H1 (cell line): ENCODE measurements at regions not wholly inside any gene's neighbourhood (a gene's known extent, or its start where the extent isn't known, plus 50 kb on each side); places are given as distances from the start of the nearest gene placed in this dataset.

Source experiments
- CTCF ChIA-PET: fragments of 300-600 bp; sonication (Branson Sonifier 250); formaldehyde crosslinking; loops from one replicate; lab custom pipeline; 2021; ENCODE audit not compliant: partially characterized antibody; lab: Charles Lee
- POLR2A ChIA-PET: fragments of 300-600 bp; sonication (Branson Sonifier 250); formaldehyde crosslinking; loops from one replicate; lab custom pipeline; 2021; ENCODE audit warnings: inconsistent platforms; ENCODE audit not compliant: partially characterized antibody; lab: Charles Lee
- DNase-seq, 2 experiments: peaks; one replicate each; pipeline versions ENCODE4 v3.0.0 to v3.0.0-alpha.2; 2010 to 2022; ENCODE audit warnings: low spot score in 2 of 2, low read depth in 1 of 2, mixed read lengths in 1 of 2
- FAIRE-seq: peaks from 2 replicates; lab custom pipeline; 2011; peaks lifted over from hg19 to GRCh38; lab: Jason Lieb, UNC
- H2AFZ ChIP-seq: 2 replicates; pipeline ENCODE4 v1.8.1; 2012; ENCODE audit warnings: low read length, inconsistent platforms
- H2AK5ac ChIP-seq: 2 replicates; pipeline ENCODE4 v1.6.1; 2013; ENCODE audit warnings: low read depth, low read length
- H2BK120ac ChIP-seq: replicated peaks from 2 replicates; pipeline ENCODE3; 2013; ENCODE audit warnings: low read depth, low read length, inconsistent platforms
- H2BK12ac ChIP-seq: 2 replicates; pipeline ENCODE4 v1.6.1; 2013; ENCODE audit warnings: low read depth, low read length
- H2BK15ac ChIP-seq: 2 replicates; pipeline ENCODE4 v1.6.1; 2013; ENCODE audit warnings: low read length
- H2BK20ac ChIP-seq: 2 replicates; pipeline ENCODE4 v1.6.1; 2013; ENCODE audit warnings: low read length
- H2BK5ac ChIP-seq: 2 replicates; pipeline ENCODE4 v1.6.1; 2013; ENCODE audit warnings: low read depth, low read length
- H3K14ac ChIP-seq: 2 replicates; pipeline ENCODE4 v1.6.1; 2013; ENCODE audit warnings: inconsistent platforms; ENCODE audit not compliant: insufficient read length
- H3K18ac ChIP-seq: 2 replicates; pipeline ENCODE4 v1.6.1; 2013; ENCODE audit warnings: low read length; ENCODE audit errors: extremely low read depth
- H3K23ac ChIP-seq: 2 replicates; pipeline ENCODE4 v1.6.1; 2013; ENCODE audit warnings: inconsistent platforms; ENCODE audit not compliant: insufficient read length
- H3K23me2 ChIP-seq: 2 replicates; pipeline ENCODE4 v1.6.1; 2013; ENCODE audit warnings: low read depth, low read length
- H3K27ac ChIP-seq: 2 replicates; pipeline ENCODE4 v1.6.1; 2011; ENCODE audit warnings: low read depth, low read length, inconsistent platforms
- H3K27me3 ChIP-seq, 4 experiments: replicated peaks in 1 of 4; 1 replicate in 1 of 4; 2 replicates in 3 of 4; pipeline versions ENCODE4 v1.6.1 to v1.8.1; 2011 to 2013; ENCODE audit warnings: low read length in 3 of 4, mild to moderate bottlenecking in 3 of 4, inconsistent platforms in 2 of 4, mixed read lengths in 2 of 4, moderate library complexity in 1 of 4; ENCODE audit not compliant: control insufficient read depth in 3 of 4, insufficient read depth in 3 of 4; ENCODE audit errors: extremely low read depth in 1 of 4
- H3K36me3 ChIP-seq, 4 experiments: 2 replicates each; pipeline versions ENCODE4 v1.6.1 to v1.8.1; 2011 to 2013; ENCODE audit warnings: mild to moderate bottlenecking in 4 of 4, low read length in 3 of 4, moderate library complexity in 2 of 4, control low read depth in 1 of 4, inconsistent platforms in 1 of 4; ENCODE audit not compliant: insufficient read depth in 4 of 4, control insufficient read depth in 2 of 4
- H3K4ac ChIP-seq: replicated peaks from 2 replicates; pipeline ENCODE3; 2013; ENCODE audit warnings: low read length, low read depth, mixed read lengths, inconsistent platforms; ENCODE audit not compliant: insufficient read length
- H3K4me1 ChIP-seq, 4 experiments: replicated peaks in 1 of 4; 1 replicate in 1 of 4; 2 replicates in 3 of 4; pipeline versions ENCODE4 v1.6.1 to v1.8.1; 2011 to 2013; ENCODE audit warnings: low read length in 3 of 4, inconsistent platforms in 2 of 4, mixed read lengths in 1 of 4; ENCODE audit not compliant: insufficient read depth in 4 of 4, control insufficient read depth in 3 of 4
- H3K4me2 ChIP-seq, 2 experiments: 2 replicates each; pipeline versions ENCODE4 v1.6.1 to v1.8.1; 2011 to 2013; ENCODE audit warnings: low read depth in 2 of 2, low read length in 2 of 2, control low read depth in 1 of 2, inconsistent platforms in 1 of 2, mild to moderate bottlenecking in 1 of 2; ENCODE audit not compliant: insufficient read depth in 1 of 2
- H3K4me3 ChIP-seq, 4 experiments: fragments of 200-600, 300-600 bp in 1 of 4; sonication (generic), shearing (Covaris generic), sonication (Bioruptor Twin) in 1 of 4; 2 replicates each; pipeline versions ENCODE4 v1.5.1 to v1.8.1; 2011 to 2016; ENCODE audit warnings: low read length in 4 of 4, low read depth in 3 of 4, control low read depth in 2 of 4, inconsistent platforms in 2 of 4, mild to moderate bottlenecking in 2 of 4, mixed read lengths in 1 of 4, moderate library complexity in 1 of 4; ENCODE audit not compliant: insufficient read depth in 2 of 4; ENCODE audit errors: extremely low read depth in 1 of 4
- H3K56ac ChIP-seq: replicated peaks from 2 replicates; pipeline ENCODE3; 2013; ENCODE audit warnings: low read depth, mild to moderate bottlenecking, mixed read lengths, low read length, inconsistent platforms; ENCODE audit not compliant: insufficient read length
- H3K79me1 ChIP-seq: 2 replicates; pipeline ENCODE4 v1.6.1; 2013; ENCODE audit warnings: low read depth, low read length, control low read depth
- H3K79me2 ChIP-seq, 2 experiments: 2 replicates each; pipeline versions ENCODE4 v1.6.1 to v1.8.1; 2012 to 2013; ENCODE audit warnings: low read length in 2 of 2, mild to moderate bottlenecking in 2 of 2, inconsistent platforms in 1 of 2; ENCODE audit not compliant: insufficient read depth in 2 of 2, control insufficient read depth in 1 of 2
- H3K9ac ChIP-seq, 4 experiments: replicated peaks in 1 of 4; 1 replicate in 1 of 4; 2 replicates in 3 of 4; pipeline versions ENCODE4 v1.6.1 to v1.8.1; 2011 to 2013; ENCODE audit warnings: low read depth in 3 of 4, low read length in 3 of 4, control low read depth in 2 of 4, mild to moderate bottlenecking in 2 of 4, moderate library complexity in 2 of 4, inconsistent platforms in 1 of 4; ENCODE audit errors: extremely low read depth in 1 of 4
- H3K9me3 ChIP-seq, 2 experiments: 2 replicates each; pipeline versions ENCODE4 v1.6.1 to v1.8.1; 2012 to 2013; ENCODE audit warnings: mild to moderate bottlenecking in 2 of 2, moderate library complexity in 2 of 2, control low read depth in 1 of 2, inconsistent platforms in 1 of 2, low read depth in 1 of 2, low read length in 1 of 2, mixed read lengths in 1 of 2; ENCODE audit not compliant: insufficient read depth in 2 of 2
- H4K20me1 ChIP-seq, 2 experiments: replicated peaks in 1 of 2; 2 replicates each; pipeline versions ENCODE3 to v1.8.1; 2011 to 2013; ENCODE audit warnings: inconsistent platforms in 2 of 2, low read length in 2 of 2, mild to moderate bottlenecking in 1 of 2; ENCODE audit not compliant: insufficient read depth in 2 of 2, control insufficient read depth in 1 of 2
- H4K5ac ChIP-seq: 2 replicates; pipeline ENCODE4 v1.6.1; 2013; ENCODE audit warnings: low read length, low read depth, mixed read lengths, inconsistent platforms; ENCODE audit not compliant: insufficient read length
- H4K8ac ChIP-seq: 2 replicates; pipeline ENCODE4 v1.8.0; 2013; ENCODE audit warnings: mild to moderate bottlenecking, moderate library complexity, low read length, inconsistent platforms; ENCODE audit not compliant: insufficient read depth; ENCODE audit errors: extremely low read depth
- H4K91ac ChIP-seq: replicated peaks from 2 replicates; pipeline ENCODE3; 2013; ENCODE audit warnings: low read length, mixed read lengths, inconsistent platforms; ENCODE audit not compliant: insufficient read length
- SP4 ChIP-seq: IDR thresholded peaks from 2 replicates; pipeline ENCODE4 v1.6.1; 2012; ENCODE audit warnings: low read length, inconsistent platforms
- WGBS, 2 experiments: shearing (Covaris generic) in 1 of 2; methylation state at CpG; one replicate each; pipeline versions ENCODE4 v1.1.6 to v1.1.7; 2013 to 2015; ENCODE audit warnings: low lambda C conversion rate in 2 of 2, mixed read lengths in 2 of 2, inconsistent platforms in 1 of 2, low coverage in 1 of 2, missing lambda C conversion rate in 1 of 2; ENCODE audit not compliant: insufficient replicate concordance in 2 of 2, insufficient coverage in 1 of 2, insufficient read length in 1 of 2; ENCODE audit errors: extremely low coverage in 1 of 2, missing lambda C conversion rate in 1 of 2; 5-methylcytosine and 5-hydroxymethylcytosine counted together
- TF ChIP-seq, protein P1 (sequence below): IDR thresholded peaks from 2 replicates; pipeline ENCODE4 v1.6.1; 2011; ENCODE audit warnings: low read length, improper control_type of control experiment
- TF ChIP-seq, protein P2 (sequence below): IDR thresholded peaks from 2 replicates; pipeline ENCODE4 v1.6.1; 2012; ENCODE audit warnings: inconsistent platforms

DNA sequence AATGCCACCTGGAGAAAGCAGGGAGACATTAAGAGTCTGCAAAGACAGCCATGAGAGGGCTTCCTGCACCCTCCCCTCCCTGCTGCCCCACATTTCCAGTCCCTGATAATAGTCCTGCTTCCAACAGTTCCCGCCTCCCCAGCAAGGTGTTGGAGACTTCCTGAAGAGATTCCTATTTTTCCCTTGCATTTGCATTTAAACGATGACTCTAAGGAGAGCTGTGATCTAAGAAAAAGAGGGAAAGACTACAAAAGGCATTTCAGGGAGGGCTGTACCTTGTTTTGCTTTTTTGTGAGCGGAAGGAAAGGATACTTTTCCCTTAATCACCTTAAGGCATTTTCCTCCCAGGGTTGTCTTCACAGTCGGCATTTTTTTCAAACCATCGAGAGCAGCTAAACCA lies 62.1 kb downstream of the GAS1 start:
- Histone ChIP-seq H3K4ac (no peak overlapping the region), H3K36me3 (no peaks in the 10 kb centered on the region), H3K4me1 (peaks cover 0 to 10% (median 4%) of the 10 kb centered on the region in 4 experiments; a peak in 3 of 7 replicates), H2BK15ac (no peak overlapping the region), H2BK5ac (no peak overlapping the region), H4K8ac (no peak overlapping the region), H3K23me2 (no peaks in the 10 kb centered on the region), H3K4me3 (no peak overlapping the region; a peak in 1 of 8 replicates), H3K4me2 (peak overlapping the region in 1 of 2 experiments; percentile 24; a peak in 2 of 4 replicates), H4K5ac (no peak overlapping the region), H2BK12ac (no peak overlapping the region), H3K27ac (no peak overlapping the region), H2AK5ac (no peak overlapping the region), H3K23ac (no peak overlapping the region), H4K20me1 (no peaks in the 10 kb centered on the region), H3K79me2 (no peaks in the 10 kb centered on the region), H3K56ac (no peak overlapping the region), H3K9ac (no peak overlapping the region), H3K27me3 (peaks cover 0 to 5% (median 0%) of the 10 kb centered on the region in 4 experiments; a peak in 1 of 7 replicates), H2BK20ac (no peak overlapping the region), H3K79me1 (no peaks in the 10 kb centered on the region), H3K9me3 (no peaks in the 10 kb centered on the region), H4K91ac (no peak overlapping the region), H3K18ac (no peak overlapping the region), H2AFZ (peak overlapping the region; percentile 36; the same call in 1 of the 2 replicates), H2BK120ac (no peak overlapping the region), H3K14ac (no peak overlapping the region)
- FAIRE-seq, result peak; percentile 88
- WGBS, 2 experiments, result 16% methylated on average over 5 of the region's 5 CpGs; no CpG with 5 or more reads in 1 of the 2 experiments
- ChIA-PET POLR2A (no interaction called here), CTCF (interaction anchor here (1.1 to 2.0 kb wide), 3 partner anchors 42 to 401 kb away, joined by 3 to 6 read pairs (median 3); no protein-coding TSS in a partner anchor)
- DNase-seq, result no peak
- TF ChIP-seq SP4, result no peak
- TF ChIP-seq, protein P1, sequence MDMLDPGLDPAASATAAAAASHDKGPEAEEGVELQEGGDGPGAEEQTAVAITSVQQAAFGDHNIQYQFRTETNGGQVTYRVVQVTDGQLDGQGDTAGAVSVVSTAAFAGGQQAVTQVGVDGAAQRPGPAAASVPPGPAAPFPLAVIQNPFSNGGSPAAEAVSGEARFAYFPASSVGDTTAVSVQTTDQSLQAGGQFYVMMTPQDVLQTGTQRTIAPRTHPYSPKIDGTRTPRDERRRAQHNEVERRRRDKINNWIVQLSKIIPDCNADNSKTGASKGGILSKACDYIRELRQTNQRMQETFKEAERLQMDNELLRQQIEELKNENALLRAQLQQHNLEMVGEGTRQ, result no peak
- TF ChIP-seq, protein P2, sequence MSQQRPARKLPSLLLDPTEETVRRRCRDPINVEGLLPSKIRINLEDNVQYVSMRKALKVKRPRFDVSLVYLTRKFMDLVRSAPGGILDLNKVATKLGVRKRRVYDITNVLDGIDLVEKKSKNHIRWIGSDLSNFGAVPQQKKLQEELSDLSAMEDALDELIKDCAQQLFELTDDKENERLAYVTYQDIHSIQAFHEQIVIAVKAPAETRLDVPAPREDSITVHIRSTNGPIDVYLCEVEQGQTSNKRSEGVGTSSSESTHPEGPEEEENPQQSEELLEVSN, result peak; percentile 30; the same call in 1 of the 2 replicates
